Astrocyte (in vitro differentiated cells and primary cell): ENCODE measurements at regions not wholly inside any gene's neighbourhood (a gene's known extent, or its start where the extent isn't known, plus 50 kb on each side); places are given as distances from the start of the nearest gene placed in this dataset.

Experiments
- DNase-seq: peaks from one replicate; pipeline ENCODE4 v3.0.0-alpha.2; 2010; ENCODE audit warnings: low read depth
- FAIRE-seq: peaks from 2 replicates; lab custom pipeline; 2011; peaks lifted over from hg19 to GRCh38; lab: Jason Lieb, UNC
- H2AFZ ChIP-seq: 2 replicates; pipeline ENCODE4 v1.6.0; 2012; ENCODE audit warnings: low read depth, low read length, inconsistent platforms
- H3K27ac ChIP-seq: 2 replicates; pipeline ENCODE4 v1.5.1; 2011; ENCODE audit warnings: low read depth, low read length, inconsistent platforms
- H3K27me3 ChIP-seq: 2 replicates; pipeline ENCODE4 v1.6.0; 2011; ENCODE audit warnings: low read length, inconsistent platforms; ENCODE audit not compliant: insufficient read depth
- H3K36me3 ChIP-seq: 2 replicates; pipeline ENCODE4 v1.5.1; 2011; ENCODE audit warnings: low read length, inconsistent platforms; ENCODE audit not compliant: insufficient read depth
- H3K4me1 ChIP-seq: 2 replicates; pipeline ENCODE4 v1.5.1; 2011; ENCODE audit warnings: low read length, inconsistent platforms; ENCODE audit not compliant: insufficient read depth
- H3K4me2 ChIP-seq: 2 replicates; pipeline ENCODE4 v1.6.0; 2012; ENCODE audit warnings: low read length, inconsistent platforms
- H3K4me3 ChIP-seq: 2 replicates; pipeline ENCODE4 v1.5.1; 2011; ENCODE audit warnings: low read depth, mild to moderate bottlenecking, low read length, inconsistent platforms; ENCODE audit not compliant: insufficient read depth
- H3K79me2 ChIP-seq: 2 replicates; pipeline ENCODE4 v1.6.0; 2012; ENCODE audit warnings: mild to moderate bottlenecking, low read length, inconsistent platforms; ENCODE audit not compliant: insufficient read depth
- H3K9ac ChIP-seq: 2 replicates; pipeline ENCODE4 v1.6.0; 2012; ENCODE audit warnings: mild to moderate bottlenecking, low read length, inconsistent platforms
- H3K9me3 ChIP-seq: 2 replicates; pipeline ENCODE4 v1.5.1; 2012; ENCODE audit warnings: low read depth, mild to moderate bottlenecking, low read length, inconsistent platforms; ENCODE audit not compliant: insufficient read depth
- H4K20me1 ChIP-seq: 2 replicates; pipeline ENCODE4 v1.6.0; 2012; ENCODE audit warnings: low read length, inconsistent platforms; ENCODE audit not compliant: insufficient read depth
- H3K27ac Mint-ChIP-seq: one replicate; pipeline ENCODE4 v1.8.0; 2021; ENCODE audit warnings: mild to moderate bottlenecking, mixed read lengths; ENCODE audit not compliant: unreplicated experiment
- H3K27me3 Mint-ChIP-seq: one replicate; pipeline ENCODE4 v1.8.0; 2021; ENCODE audit warnings: low read depth, mixed read lengths; ENCODE audit not compliant: unreplicated experiment
- H3K36me3 Mint-ChIP-seq: one replicate; pipeline ENCODE4 v1.8.0; 2021; ENCODE audit warnings: low read depth, mixed read lengths; ENCODE audit not compliant: unreplicated experiment
- H3K4me1 Mint-ChIP-seq: one replicate; pipeline ENCODE4 v1.8.0; 2021; ENCODE audit warnings: low read depth, mixed read lengths; ENCODE audit not compliant: unreplicated experiment
- H3K4me3 Mint-ChIP-seq: one replicate; pipeline ENCODE4 v1.8.0; 2021; ENCODE audit warnings: mild to moderate bottlenecking, moderate library complexity, mixed read lengths; ENCODE audit not compliant: unreplicated experiment
- H3K9me3 Mint-ChIP-seq: one replicate; pipeline ENCODE4 v1.8.0; 2021; ENCODE audit warnings: mild to moderate bottlenecking, mixed read lengths; ENCODE audit not compliant: unreplicated experiment
- EZH2 ChIP-seq: IDR thresholded peaks from 2 replicates; pipeline ENCODE4 v1.6.1; 2012; ENCODE audit warnings: mild to moderate bottlenecking, low read length, inconsistent platforms; ENCODE audit not compliant: insufficient read depth
- TF ChIP-seq, protein P1 (sequence below): IDR thresholded peaks from 2 replicates; pipeline ENCODE4 v1.5.1; 2011; ENCODE audit warnings: low read depth, mild to moderate bottlenecking, inconsistent platforms, low read length, moderate library complexity; ENCODE audit not compliant: insufficient read depth

DNA sequence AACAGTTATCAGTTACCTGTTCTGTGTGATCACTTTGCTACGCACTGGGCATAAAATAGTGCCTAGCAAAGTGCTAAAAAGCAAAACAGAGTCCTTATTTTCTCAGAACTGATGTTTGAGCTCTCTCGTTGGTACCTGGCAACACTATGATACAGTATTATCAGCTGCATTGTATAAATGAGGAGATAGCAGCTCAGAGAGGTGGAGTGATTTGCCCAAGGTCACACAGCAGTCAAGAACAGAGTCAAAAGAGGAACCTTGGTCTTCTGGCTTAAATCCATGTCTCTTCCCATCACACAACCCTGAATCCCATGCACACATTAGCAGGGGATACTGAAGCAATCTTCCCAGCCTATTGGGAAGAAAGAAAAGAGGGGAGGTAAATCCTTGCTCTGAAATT lies 580.5 kb downstream of the SOX6 start:
- Histone ChIP-seq H2AFZ (no peak overlapping the region), H3K27me3 (peaks cover 3% of the 10 kb centered on the region), H3K4me3 (no peak overlapping the region), H3K9me3 (no peaks in the 10 kb centered on the region), H3K9ac (no peak overlapping the region), H3K4me1 (peaks cover 9% of the 10 kb centered on the region), H3K79me2 (no peaks in the 10 kb centered on the region), H3K27ac (no peak overlapping the region), H4K20me1 (no peaks in the 10 kb centered on the region), H3K4me2 (no peak overlapping the region), H3K36me3 (no peaks in the 10 kb centered on the region)
- Mint-ChIP-seq H3K27ac (peak overlapping the region; percentile 17), H3K27me3 (peaks cover 21% of the 10 kb centered on the region), H3K36me3 (no peaks in the 10 kb centered on the region), H3K4me3 (no peak overlapping the region), H3K9me3 (no peaks in the 10 kb centered on the region), H3K4me1 (peaks cover 21% of the 10 kb centered on the region)
- no peak for DNase-seq
- no peak for FAIRE-seq
- TF ChIP-seq, protein P1, sequence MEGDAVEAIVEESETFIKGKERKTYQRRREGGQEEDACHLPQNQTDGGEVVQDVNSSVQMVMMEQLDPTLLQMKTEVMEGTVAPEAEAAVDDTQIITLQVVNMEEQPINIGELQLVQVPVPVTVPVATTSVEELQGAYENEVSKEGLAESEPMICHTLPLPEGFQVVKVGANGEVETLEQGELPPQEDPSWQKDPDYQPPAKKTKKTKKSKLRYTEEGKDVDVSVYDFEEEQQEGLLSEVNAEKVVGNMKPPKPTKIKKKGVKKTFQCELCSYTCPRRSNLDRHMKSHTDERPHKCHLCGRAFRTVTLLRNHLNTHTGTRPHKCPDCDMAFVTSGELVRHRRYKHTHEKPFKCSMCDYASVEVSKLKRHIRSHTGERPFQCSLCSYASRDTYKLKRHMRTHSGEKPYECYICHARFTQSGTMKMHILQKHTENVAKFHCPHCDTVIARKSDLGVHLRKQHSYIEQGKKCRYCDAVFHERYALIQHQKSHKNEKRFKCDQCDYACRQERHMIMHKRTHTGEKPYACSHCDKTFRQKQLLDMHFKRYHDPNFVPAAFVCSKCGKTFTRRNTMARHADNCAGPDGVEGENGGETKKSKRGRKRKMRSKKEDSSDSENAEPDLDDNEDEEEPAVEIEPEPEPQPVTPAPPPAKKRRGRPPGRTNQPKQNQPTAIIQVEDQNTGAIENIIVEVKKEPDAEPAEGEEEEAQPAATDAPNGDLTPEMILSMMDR = no peak
- TF ChIP-seq EZH2 = no peak

DNA sequence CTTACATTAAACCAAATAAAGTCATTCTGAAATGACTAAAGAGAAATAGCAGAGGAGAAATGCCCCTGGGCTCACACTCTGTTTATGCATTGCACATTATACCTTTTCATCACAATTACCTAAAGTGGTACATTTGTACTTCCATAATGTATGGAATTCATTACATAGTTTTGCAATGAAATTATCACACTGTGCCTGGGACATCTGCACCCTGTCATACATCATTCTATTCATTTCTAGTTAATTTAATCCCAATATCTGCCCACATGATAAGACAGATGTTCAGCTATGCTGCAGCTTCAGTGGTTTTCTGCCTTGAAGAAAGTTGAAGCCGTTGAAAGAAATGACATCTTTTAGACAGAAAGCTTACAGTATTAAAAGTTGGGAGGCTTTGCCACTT lies 580.0 kb downstream of the SOX6 start:
- Histone ChIP-seq H3K9ac (no peak overlapping the region), H3K9me3 (no peaks in the 10 kb centered on the region), H3K4me2 (no peak overlapping the region), H3K27ac (no peak overlapping the region), H4K20me1 (no peaks in the 10 kb centered on the region), H3K79me2 (no peaks in the 10 kb centered on the region), H3K4me1 (peaks cover 9% of the 10 kb centered on the region), H3K4me3 (no peak overlapping the region), H3K27me3 (peaks cover 3% of the 10 kb centered on the region), H2AFZ (no peak overlapping the region), H3K36me3 (no peaks in the 10 kb centered on the region)
- Mint-ChIP-seq H3K4me1 (peaks cover 21% of the 10 kb centered on the region), H3K4me3 (no peak overlapping the region), H3K27me3 (peaks cover 17% of the 10 kb centered on the region), H3K9me3 (no peaks in the 10 kb centered on the region), H3K27ac (no peak overlapping the region), H3K36me3 (no peaks in the 10 kb centered on the region)
- TF ChIP-seq, protein P1 = no peak
- TF ChIP-seq EZH2 = no peak
- DNase-seq (no peak), FAIRE-seq (no peak)

DNA sequence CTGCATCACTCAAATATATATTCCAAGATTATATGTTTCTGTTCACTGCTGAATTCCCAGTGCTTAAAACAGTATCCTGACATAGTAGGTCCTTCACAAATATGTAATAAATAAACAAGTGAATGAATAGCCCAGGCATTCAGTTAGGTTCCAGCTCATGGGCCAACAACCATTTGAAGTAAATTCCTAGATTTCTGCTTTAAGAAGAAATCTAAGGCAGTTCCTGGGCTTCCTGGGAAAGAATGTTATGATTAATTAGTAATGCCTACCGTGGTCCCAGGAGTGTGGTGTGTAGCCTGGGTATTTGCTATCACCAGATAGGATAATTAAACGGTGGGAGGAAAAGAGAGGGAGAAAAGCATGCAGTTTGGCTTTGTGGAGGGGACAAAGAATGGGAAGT lies 576.8 kb downstream of the SOX6 start:
- Histone ChIP-seq H3K36me3 (no peaks in the 10 kb centered on the region), H3K27me3 (no peaks in the 10 kb centered on the region), H2AFZ (no peak overlapping the region), H3K4me1 (peaks cover 8% of the 10 kb centered on the region), H3K79me2 (no peaks in the 10 kb centered on the region), H3K27ac (no peak overlapping the region), H3K9me3 (no peaks in the 10 kb centered on the region), H3K9ac (no peak overlapping the region), H3K4me2 (no peak overlapping the region), H3K4me3 (no peak overlapping the region), H4K20me1 (no peaks in the 10 kb centered on the region)
- Mint-ChIP-seq H3K36me3 (no peaks in the 10 kb centered on the region), H3K9me3 (no peaks in the 10 kb centered on the region), H3K27me3 (peaks cover 10% of the 10 kb centered on the region), H3K27ac (no peak overlapping the region), H3K4me3 (no peak overlapping the region), H3K4me1 (peaks cover 16% of the 10 kb centered on the region)
- FAIRE-seq (no peak), DNase-seq (peak; percentile 55)
- no peak for TF ChIP-seq EZH2
- TF ChIP-seq, protein P1 = no peak
